HCT116 (cell line): ENCODE measurements at regions not wholly inside any gene's neighbourhood (a gene's known extent, or its start where the extent isn't known, plus 50 kb on each side); places are given as distances from the start of the nearest gene placed in this dataset.

Source experiments
- CTCF ChIP-seq, 3 experiments: fragments of 200-600 bp in 1 of 3; sonication (generic) in 1 of 3; IDR thresholded peaks in 2 of 3; conservative IDR thresholded peaks in 1 of 3; 2 replicates each; pipeline ENCODE4 v1.5.1; 2012 to 2017; ENCODE audit warnings: low read depth in 2 of 3, low read length in 2 of 3, antibody characterized with exemption in 1 of 3, borderline replicate concordance in 1 of 3, control low read depth in 1 of 3, mild to moderate bottlenecking in 1 of 3, mixed read lengths in 1 of 3, mixed run types in 1 of 3, moderate library complexity in 1 of 3; ENCODE audit not compliant: insufficient read depth in 1 of 3
- EZH2 ChIP-seq: fragments of 200-600 bp; sonication (generic); IDR thresholded peaks from 2 replicates; pipeline ENCODE4 v1.6.1; 2017; ENCODE audit warnings: antibody characterized with exemption, mixed run types
- POLR2A ChIP-seq: IDR thresholded peaks from 2 replicates; pipeline ENCODE4 v1.7.0; 2011; ENCODE audit warnings: borderline replicate concordance; ENCODE audit not compliant: insufficient read depth, insufficient read length; ENCODE audit errors: extremely low read depth
- POLR2AphosphoS5 ChIP-seq: IDR thresholded peaks from 2 replicates; pipeline ENCODE4 v1.6.1; 2011; ENCODE audit warnings: mild to moderate bottlenecking, low read depth, low read length, moderate library complexity
- RAD21 ChIP-seq: IDR thresholded peaks from 2 replicates; pipeline ENCODE4 v1.6.1; 2012; ENCODE audit warnings: low read depth, mild to moderate bottlenecking
- SIN3A ChIP-seq: IDR thresholded peaks from 2 replicates; pipeline ENCODE4 v1.6.1; 2012; ENCODE audit warnings: low read depth
- TCF7L2 ChIP-seq: IDR thresholded peaks from 2 replicates; pipeline ENCODE4 v1.7.0; 2011; ENCODE audit warnings: borderline replicate concordance, inconsistent platforms; ENCODE audit not compliant: insufficient read depth, insufficient read length; ENCODE audit errors: extremely low read depth

DNA sequence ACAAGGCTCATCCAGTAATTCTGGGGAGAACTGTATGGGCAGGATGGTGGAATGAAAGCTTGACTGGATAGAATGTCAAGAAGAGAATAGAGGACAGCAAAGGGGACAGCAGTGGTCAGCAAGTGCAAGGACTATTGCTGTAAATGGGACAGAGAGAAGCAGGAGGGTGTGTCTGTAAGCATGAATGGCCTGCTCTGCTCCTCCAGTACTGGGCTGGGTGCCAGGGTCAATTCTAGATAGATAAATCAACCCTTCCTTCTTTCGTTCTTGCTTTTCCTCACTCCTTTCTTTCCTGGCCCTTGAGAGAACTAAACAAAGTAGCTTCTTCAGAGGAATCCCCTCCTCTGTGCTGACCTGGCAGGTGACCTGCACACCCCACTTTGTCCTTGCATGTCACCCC is 1019.2 kb downstream of the BCL11B start:
- TF ChIP-seq CTCF (IDR thresholded peaks at IDR 0.05 in 2 of 3, conservative IDR thresholded peaks at IDR 0.05 in 1 of 3; ENCODE audit: borderline replicate concordance in 1 of 3, insufficient read depth in 1 of 3, low read depth in 2 of 3, low read length in 2 of 3) (no peak), TCF7L2 (no peak), SIN3A (no peak), POLR2A (no peak), EZH2 (no peak), POLR2AphosphoS5 (no peak), RAD21 (no peak)
